GM19351 (cell line): ENCODE measurements at regions not wholly inside any gene's neighbourhood (a gene's known extent, or its start where the extent isn't known, plus 50 kb on each side); places are given as distances from the start of the nearest gene placed in this dataset.
A peak's percentile ranks its signal among the peaks of the same experiment; 100 is the strongest.

Experiments used
- ATAC-seq: cut with Tn5 transposase; IDR thresholded peaks from one replicate; pipeline ENCODE4 v1.9.1; 2021; ENCODE audit warnings: mild to moderate bottlenecking, moderate library complexity; ENCODE audit not compliant: unreplicated experiment

DNA sequence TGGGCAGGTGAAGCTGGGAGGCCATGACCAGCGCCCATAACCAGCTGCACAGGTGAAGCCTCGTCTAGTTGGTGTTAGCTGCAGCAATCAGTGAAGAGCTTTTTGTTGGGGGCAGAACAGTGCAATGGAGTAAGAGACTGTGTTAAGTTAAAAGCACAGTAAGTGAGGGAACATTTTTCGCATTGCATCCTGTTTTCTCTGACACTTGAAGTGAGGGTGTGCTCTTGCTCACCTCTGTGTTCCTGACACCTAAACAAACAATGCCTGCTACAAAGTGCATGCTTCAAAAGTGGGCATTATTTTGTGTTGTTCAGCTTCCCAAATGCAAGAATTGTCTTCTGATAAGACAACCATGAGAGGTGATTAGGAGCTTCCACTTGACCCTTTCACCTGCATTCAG, 324.0 kb upstream of the ACVR2A start:
- ATAC-seq = no peak

DNA sequence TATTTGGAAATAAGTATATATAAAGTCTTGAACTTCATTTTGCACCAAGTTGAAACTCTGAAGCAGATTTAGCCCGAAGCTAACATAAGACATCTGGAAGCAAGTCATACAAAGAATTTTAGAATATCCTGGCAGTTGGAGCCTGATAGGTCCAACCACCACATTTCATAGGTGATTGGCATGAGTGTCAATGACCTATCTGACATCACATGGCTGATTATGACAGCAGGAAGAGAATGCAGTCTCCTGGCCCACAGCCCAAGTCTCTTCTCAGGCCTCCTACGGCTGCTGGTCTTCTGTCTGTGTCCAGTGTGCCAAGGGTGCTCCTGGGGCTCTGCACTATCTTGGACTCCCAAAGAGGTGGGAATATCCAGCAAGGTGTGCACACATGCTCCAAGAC, 325.7 kb upstream of the ACVR2A start:
- no peak for ATAC-seq

DNA sequence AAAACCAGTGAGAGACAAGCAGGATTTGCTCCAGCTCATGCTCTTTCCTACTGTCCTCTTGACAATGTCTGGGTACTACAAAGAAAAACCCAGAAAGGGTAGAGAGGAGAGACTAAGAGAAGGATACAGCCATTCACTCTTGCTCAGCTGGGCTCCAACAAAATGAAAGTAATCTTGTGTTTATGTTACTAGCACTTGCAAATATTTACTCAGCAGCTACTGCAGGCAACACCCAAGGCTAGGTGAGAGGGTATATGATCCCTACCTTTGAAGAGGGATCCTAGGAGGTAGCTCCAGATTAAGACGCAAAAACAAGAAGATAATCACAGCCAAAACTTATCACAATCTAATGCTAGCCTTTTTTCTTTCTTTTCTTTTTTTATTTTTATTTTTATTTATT, 329.6 kb upstream of the ACVR2A start:
- no peak for ATAC-seq

DNA sequence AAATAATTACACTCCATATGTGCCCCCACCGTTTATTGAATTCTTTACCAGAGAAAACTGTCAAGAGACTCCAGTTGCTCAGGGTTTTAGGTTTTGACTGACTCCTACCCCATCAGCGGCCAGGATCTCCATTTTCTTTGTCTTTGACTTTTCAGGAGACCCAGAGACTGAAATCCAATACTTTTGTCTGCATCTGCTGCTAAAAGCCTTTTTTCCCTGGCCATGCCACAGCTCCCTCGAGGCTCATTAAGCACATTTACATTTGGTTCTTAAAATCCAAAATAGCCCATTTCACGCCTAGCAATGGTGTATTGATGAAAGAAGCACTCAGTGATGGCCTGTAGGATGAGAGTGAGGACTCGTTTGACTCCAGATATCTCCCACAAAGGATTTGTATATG, 332.6 kb upstream of the ACVR2A start:
- ATAC-seq = no peak

DNA sequence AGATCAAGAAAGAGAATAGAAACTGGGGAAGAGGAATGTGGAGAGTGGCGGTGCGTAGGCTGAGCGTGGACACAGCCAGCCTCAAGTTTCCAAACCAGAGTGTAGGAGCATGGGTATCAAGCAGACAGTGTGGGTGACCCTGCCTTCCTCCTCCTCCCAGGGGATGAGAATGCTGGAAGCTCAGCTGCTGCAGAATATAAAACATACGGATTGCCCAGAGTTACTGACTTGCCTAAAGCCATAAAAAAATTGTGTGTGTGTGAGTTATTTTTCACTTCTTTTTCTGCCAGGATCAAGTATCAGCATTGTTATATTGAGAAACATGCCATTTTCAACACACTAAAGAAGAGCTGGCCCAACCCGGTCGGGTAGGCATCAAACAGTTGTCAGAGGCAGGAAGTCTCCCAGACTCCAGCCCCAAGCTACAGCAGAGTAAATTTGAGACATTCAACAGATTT, 333.3 kb upstream of the ACVR2A start:
- ATAC-seq = no peak

GRCh38 chr2:147509821-147510220, 335.0 kb upstream of the ACVR2A start:
- no peak for ATAC-seq

GRCh38 chr2:147506889-147507288, 337.9 kb upstream of the ACVR2A start:
- no peak for ATAC-seq

DNA sequence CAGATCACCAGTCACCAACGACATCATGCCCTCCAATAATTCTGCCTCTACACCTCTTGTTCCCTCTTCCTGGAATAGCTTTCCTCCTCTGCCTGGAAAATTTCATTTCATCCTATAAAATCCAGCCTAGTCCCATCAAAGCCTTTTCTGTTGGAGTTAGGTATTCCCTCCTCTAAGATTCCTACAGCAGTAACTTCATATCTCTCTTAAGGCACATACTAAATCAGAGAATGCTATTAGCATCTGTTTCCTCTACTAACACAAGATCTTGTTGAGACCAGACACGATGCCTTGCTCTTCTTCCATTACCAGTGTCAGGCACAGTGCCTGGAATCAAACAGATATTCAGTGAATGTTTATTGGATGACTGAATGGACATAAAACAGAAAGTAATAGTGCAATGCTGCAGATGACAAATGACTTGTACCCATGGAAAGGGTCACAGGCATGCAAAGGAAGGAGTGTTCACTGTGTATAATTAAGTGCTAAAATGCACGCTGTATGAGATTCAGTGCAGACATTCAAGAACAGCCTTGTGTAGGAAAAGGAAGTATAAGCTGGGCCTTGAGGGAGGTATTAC, 342.0 kb upstream of the ACVR2A start:
- ATAC-seq = no peak

- ATAC-seq = no peak
Observed at GRCh38 chr2:147501968-147502367, 342.9 kb upstream of the ACVR2A start.

GRCh38 chr2:147500819-147501395, 343.9 kb upstream of the ACVR2A start:
- ATAC-seq = no peak

DNA sequence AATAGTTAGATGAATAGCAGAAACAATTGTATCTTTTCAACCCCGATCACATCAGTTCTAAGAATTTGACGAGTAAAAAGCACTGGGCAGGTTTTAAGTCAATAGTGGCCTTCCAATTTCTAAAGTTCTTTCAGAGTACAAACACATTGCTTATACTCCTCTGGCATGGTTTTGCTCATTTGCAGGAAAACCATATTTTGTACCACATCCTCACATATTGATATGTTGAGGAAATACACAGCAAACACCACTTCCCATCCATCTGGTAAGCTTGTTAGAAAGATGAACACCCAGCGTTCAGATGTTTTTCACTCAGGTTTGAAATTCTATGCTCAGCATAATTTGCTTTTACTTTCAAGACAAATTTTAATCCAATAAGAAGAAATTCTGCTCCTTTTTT, 344.6 kb upstream of the ACVR2A start:
- ATAC-seq = no peak

DNA sequence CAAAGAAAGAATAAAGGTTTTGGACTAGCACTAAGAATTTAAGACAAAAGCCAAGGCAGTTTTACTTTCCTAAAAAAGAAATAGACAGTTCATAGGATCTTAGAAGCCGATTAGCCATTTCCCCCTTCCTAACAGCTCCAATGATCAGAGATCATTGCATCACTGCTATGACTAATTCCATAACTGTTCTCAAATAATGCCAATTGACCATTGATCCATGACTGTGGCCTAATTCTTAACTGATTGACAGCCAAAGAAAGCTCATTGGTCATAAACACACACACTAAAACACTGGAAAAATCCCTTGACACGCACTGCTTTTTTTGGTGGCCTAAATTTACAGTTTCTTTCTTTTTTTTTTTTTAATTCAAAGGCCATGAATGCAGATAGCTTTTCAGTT, 345.0 kb upstream of the ACVR2A start:
- peak; percentile 58 for ATAC-seq

DNA sequence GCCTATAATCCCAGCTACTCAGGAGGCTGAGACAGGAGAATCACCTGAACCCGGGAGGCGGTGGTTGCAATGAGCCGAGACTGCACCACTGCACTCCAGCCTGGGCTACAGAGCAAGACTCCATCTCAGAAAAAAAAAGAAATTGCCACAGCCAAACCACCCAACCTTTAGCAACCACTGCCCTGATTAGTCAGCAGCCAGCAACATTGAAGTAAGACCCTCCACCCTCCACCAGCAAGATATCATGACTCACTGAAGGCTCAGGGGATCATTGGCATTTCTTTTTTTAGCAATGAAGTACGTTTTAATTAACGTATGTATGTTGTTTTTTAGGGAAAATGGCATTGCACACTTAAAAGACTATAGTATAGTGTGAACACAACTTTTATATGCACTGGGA, 349.1 kb upstream of the ACVR2A start:
- no peak for ATAC-seq

DNA sequence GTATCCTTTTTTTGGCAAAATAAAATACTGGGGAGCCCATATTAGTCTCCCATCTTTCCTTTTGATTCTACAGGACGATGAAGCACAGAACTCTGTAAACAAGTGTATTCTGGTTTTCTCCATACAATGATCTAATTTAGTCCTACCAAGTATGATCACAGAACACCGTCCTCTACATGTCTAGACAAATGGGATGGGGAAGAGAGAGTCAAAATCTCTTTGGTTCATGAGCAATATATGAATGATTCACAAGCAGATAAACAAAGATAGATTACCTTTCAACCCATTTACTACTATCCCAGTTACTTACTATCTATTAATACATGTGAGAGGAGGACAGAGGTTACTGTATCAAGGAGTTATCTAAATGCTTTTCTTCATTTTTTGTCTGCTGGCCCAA, 352.4 kb upstream of the ACVR2A start:
- no peak for ATAC-seq

DNA sequence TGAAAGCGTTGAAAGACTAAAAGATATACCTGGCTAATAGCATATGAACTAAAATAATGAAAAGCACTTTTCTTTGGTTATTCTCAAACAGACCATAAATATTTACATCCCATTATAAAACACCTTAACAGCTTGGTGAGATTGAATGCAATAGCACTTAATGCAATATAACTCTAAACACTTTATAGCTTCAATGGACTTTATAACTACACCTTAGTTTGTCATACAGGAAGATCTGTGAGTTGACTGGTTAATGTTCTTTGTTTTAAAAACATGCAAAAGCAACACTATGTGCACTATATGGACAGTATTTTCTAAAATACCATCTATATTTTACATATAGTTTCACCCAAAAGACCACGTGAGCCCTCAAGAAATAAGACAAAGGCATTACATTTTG, 353.3 kb upstream of the ACVR2A start:
- no peak for ATAC-seq

DNA sequence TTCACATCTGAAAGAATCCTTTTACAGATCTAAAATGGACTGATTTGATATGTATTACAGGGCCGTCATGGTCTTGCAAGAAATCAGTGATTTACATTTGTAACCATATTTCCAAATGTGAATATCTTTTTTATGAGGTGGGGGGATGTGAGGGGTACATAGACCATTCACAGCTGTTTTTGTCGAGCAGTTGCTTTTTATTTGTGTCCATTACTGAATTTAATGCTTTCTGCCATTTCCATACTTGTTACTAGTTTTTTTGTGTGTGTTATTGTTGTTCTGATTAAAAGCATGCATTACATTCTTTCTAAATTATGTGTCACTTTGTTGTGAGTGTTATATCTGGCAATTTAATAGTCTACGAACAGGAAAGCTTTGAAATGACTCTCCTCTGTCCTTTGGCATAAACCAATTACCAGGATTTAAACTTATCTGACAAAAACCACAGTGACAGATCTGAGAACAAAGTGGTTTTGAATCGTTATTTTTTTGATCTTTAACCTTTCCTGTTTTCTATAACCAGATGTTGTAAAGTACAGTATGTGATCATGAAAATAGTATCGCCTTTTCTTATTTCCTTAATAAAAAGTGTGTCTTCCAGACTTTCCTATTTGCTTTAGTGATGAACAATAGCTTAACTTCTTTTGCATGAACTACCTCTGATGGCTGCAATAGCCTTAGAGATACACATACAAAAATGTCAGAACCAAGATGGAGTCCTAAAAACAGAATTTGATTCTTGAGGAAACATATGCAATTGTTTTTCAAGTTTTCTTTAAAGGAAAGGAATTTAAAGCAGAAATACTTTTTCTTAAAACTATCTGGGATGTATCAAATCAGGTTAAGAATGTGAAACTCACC, 354.2 kb upstream of the ACVR2A start:
- no peak for ATAC-seq

GRCh38 chr2:147488472-147488871, 356.4 kb upstream of the ACVR2A start:
- no peak for ATAC-seq

DNA sequence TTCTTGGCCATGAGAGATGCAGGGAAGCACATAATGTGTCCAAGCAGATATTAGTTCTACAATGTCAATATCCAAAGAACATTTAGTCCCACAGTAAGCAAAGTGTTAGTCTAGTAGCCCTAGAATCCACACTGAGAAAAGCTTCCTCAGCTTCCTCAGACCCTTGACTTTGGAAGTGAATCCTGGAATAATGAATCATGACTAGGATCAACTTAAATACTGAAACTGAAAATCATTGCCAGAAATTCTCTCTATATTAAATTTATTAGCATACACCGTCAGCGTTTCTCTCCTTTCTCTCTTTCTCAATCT, 356.9 kb upstream of the ACVR2A start:
- ATAC-seq = no peak

- ATAC-seq = no peak
Observed at GRCh38 chr2:147487286-147487977, 357.4 kb upstream of the ACVR2A start.

GRCh38 chr2:147485210-147485851, 359.5 kb upstream of the ACVR2A start:
- no peak for ATAC-seq

GRCh38 chr2:147483911-147484310, 360.9 kb upstream of the ACVR2A start:
- ATAC-seq = no peak
